ENCODE measurements at regions not wholly inside any gene's neighbourhood (a gene's known extent, or its start where the extent isn't known, plus 50 kb on each side); places are given as distances from the start of the nearest gene placed in this dataset.

- intact Hi-C loops (cut with DNase I; ENCODE audit: low total_unique reads) = no loop called here
- Histone ChIP-seq H3K9me3 (no peaks in the 10 kb centered on the region), H3K4me1 (no peaks in the 10 kb centered on the region), H3K4me3 (no peak overlapping the region), H3K27me3 (no peaks in the 10 kb centered on the region), H3K36me3 (ENCODE audit: low read depth, missing control alignments) (no peaks in the 10 kb centered on the region), H3K27ac (no peak overlapping the region)
- no peak for DNase-seq
- TF ChIP-seq POLR2A (IDR thresholded peaks at IDR 0.05) = no peak
- no peak for TF ChIP-seq CTCF (IDR thresholded peaks at IDR 0.05)
- WGBS, 2 donors = 69 to 72% methylated on average over 6 of the region's 6 CpGs
Observed at GRCh38 chr4:163600727-163601126, 106.2 kb downstream of the TMA16 start.

GRCh38 chr4:163603257-163603656, 108.8 kb downstream of the TMA16 start:
- Histone ChIP-seq H3K9me3 (no peaks in the 10 kb centered on the region), H3K27ac (no peak overlapping the region), H3K36me3 (ENCODE audit: low read depth, missing control alignments) (no peaks in the 10 kb centered on the region), H3K4me1 (no peaks in the 10 kb centered on the region), H3K27me3 (no peaks in the 10 kb centered on the region), H3K4me3 (no peak overlapping the region)
- intact Hi-C loops (cut with DNase I; ENCODE audit: low total_unique reads) = no loop called here
- TF ChIP-seq CTCF (IDR thresholded peaks at IDR 0.05) (no peak), POLR2A (IDR thresholded peaks at IDR 0.05) (no peak)
- WGBS, 2 donors = 52 to 67% methylated on average over 5 of the region's 5 CpGs
- no peak for DNase-seq

GRCh38 chr4:163606896-163607691, 112.6 kb downstream of the TMA16 start:
- DNase-seq = no peak
- intact Hi-C loops (cut with DNase I; ENCODE audit: low total_unique reads) = no loop called here
- H3K27ac ChIP-seq = no peak overlapping the region
- H3K4me3 ChIP-seq = no peak overlapping the region
- WGBS, 2 donors = 75 to 93% methylated on average over 2 of the region's 2 CpGs
- no peaks in the 10 kb centered on the region for H3K27me3 ChIP-seq
- H3K36me3 ChIP-seq (ENCODE audit: low read depth, missing control alignments) = no peaks in the 10 kb centered on the region
- TF ChIP-seq CTCF (IDR thresholded peaks at IDR 0.05) = no peak
- TF ChIP-seq POLR2A (IDR thresholded peaks at IDR 0.05) = no peak
- H3K9me3 ChIP-seq = no peaks in the 10 kb centered on the region
- no peaks in the 10 kb centered on the region for H3K4me1 ChIP-seq

GRCh38 chr4:163609019-163609418, 114.5 kb downstream of the TMA16 start:
- intact Hi-C loops (cut with DNase I; ENCODE audit: low total_unique reads) = no loop called here
- WGBS, 2 donors = 53 to 85% methylated on average over 2 of the region's 2 CpGs

More at GRCh38 chr4:163609019-163609418, 114.5 kb downstream of the TMA16 start:
- Histone ChIP-seq H3K27ac (no peak overlapping the region), H3K4me1 (no peaks in the 10 kb centered on the region), H3K27me3 (no peaks in the 10 kb centered on the region), H3K9me3 (no peaks in the 10 kb centered on the region), H3K36me3 (ENCODE audit: low read depth, missing control alignments) (no peaks in the 10 kb centered on the region), H3K4me3 (no peak overlapping the region)
- DNase-seq = no peak
- TF ChIP-seq CTCF (IDR thresholded peaks at IDR 0.05) (no peak), POLR2A (IDR thresholded peaks at IDR 0.05) (no peak)
